Skeletal muscle cell (primary cell): ENCODE measurements at regions not wholly inside any gene's neighbourhood (a gene's known extent, or its start where the extent isn't known, plus 50 kb on each side); places are given as distances from the start of the nearest gene placed in this dataset.
"Not testable (repeated sequence)": the region's sequence is repeated elsewhere in the genome, so short reads cannot be mapped to it uniquely, and the experiment has no call there.

Experiments used
- DNase-seq: peaks from one replicate; pipeline ENCODE4 v3.0.0-alpha.2; 2010; ENCODE audit warnings: low read depth
- H3K4me3 ChIP-seq: 2 replicates; pipeline ENCODE4 v1.5.1; 2011; ENCODE audit warnings: low read depth, mild to moderate bottlenecking, control low read depth, low read length, moderate library complexity

DNA sequence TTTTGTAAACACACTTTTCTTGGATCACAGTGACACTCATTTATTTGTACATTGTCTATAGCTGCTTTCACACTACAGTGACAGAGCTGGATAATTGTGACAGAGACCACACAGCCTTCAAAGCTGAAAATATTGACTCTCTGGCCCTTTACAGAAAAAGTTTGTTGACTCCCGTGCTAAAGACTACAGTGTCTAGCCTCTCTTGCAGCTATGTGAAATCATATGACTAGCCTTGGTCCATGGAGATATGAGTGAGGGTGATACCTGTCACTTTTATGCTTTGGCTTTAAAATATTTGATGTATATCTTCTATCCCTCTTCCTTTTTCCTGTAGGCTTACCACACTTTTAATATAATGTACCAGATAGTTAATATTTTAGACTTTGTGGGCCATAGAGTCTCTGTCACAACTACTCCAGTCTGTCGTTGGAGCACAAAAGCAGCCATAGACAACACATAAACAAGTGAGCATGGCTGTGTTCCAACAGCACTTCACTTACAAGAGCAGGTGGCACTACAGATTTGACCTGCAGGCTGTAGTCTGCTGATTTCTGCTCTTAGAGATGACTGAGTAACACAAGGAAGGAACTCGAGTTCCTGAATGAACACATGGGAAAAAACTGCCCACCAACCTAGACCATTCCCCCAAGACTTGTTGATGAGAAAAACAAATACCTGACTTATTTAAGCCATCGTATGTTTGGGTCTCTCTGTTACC lies 73.5 kb upstream of the ANKRD55 start:
- no peak overlapping the region for H3K4me3 ChIP-seq
- no peak for DNase-seq

DNA sequence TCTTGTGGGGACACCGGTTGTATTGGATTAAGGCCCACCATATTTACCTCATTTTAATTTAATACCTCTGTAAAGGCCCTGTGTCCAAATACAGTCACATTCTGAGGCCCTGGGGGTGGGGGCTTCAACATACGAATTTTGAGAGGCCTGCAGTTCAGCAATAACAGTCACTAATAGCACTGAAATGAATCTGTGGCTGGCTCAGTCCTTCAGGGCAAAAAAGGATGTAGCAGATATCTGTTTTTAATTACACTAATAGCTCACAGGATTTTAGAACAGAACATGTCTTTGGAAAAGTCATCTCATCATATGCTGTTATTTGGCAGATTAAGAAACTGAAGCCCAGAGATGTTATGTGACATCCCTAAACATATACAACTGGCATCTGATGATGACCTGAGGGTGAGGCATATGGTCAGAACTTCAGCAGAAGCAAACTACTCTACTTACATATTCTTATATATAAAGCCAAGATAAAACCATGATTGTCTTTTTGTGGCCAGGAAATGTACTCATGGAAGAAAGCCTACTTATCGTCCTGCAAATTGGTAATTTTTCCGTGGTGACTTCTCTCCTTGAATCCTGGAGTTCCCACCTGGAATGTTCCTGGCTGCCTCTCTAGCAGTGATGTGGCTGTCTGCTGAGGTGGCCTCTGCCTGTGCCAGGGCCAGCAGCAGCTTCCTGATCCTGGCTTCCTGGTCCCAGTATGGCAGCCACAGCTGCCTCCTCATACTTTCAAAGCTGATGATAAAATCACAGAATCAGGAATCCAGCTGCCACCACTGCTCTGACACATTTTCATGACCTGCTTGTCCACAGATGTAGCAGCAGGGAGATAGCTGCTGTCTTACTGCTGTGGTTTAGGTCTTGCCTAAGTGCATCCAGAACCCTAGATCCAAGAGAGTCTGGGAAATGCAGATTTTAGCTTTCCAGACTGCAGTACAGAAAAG lies 72.1 kb upstream of the ANKRD55 start:
- no peak for DNase-seq
- no peak overlapping the region for H3K4me3 ChIP-seq

DNA sequence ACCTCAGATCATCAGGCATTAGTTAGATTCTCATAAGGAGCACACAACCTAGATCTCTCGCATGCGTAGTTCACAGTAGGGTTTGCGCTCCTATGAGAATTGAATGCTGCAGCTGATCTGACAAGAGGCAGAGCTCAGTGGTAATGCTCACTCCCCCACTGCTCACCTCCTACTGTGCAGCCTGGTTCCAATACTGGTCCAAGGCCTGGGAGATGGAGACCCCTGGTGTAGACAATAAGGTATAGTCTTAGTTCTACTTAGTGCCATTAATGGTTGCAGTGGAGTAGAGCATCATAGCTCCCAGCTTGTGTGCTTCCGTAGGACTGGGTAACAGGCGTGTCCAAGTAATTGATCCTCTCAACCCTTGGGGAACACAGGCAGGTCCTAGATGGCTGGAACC lies 70.4 kb upstream of the ANKRD55 start:
- H3K4me3 ChIP-seq = no peak overlapping the region
- DNase-seq = no peak

DNA sequence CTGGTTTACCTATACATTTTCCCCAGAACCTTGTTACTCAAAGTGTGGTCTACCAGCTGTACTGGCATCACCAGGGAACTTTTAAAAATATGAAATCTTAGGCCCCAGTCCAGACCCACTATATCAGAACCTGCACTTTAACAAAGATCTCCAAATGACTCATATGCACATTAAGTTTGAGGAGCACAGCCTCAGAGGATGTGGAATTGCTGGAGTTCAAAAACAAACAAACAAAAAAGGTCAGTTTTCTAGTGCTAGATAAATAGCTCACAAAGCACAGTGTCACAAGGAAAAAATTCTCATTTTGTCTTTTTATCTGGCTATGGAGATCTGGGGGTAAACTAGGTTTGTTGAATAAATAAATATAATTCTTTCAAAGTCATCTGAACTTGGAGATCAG lies 68.9 kb upstream of the ANKRD55 start:
- no peak overlapping the region for H3K4me3 ChIP-seq
- no peak for DNase-seq

DNA sequence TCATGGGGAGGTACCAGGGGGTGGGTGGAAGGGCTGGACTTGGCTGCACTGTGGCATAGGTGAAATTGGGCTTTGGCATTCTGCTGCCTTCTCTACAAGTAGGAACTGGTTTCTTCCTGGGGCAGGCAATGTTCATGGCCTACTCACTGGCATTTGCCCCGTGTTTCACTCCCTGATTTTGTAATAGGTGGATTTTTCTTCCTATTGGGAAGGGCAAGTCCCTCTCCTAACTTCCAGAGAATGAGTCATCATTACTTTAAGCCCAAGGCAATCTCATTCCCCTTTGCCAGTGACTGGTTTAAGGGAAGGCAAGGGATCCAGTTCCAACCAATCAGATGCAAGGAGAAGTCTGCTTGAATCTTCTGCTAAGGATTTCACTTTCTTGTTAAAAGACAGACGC lies 67.9 kb upstream of the ANKRD55 start:
- DNase-seq = no peak
- no peak overlapping the region for H3K4me3 ChIP-seq

DNA sequence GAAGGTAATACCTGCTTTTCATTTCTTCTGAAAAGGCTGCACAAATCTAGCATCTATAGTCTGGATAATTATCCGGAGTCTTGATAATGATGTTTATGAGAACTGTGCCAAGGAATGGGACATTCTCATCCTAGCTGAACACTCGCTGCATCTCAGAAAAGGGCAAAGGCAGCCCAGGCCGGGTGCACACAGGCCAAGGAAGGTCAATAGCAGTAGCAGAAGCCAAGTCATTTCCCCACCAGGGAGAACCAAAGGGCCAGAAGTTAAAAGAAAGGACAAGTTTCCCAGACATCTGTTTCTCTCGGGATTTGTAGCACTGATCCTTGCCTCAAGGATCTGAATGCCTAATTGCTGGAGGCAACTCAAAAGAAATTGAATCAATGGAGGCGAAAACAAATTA lies 66.1 kb upstream of the ANKRD55 start:
- no peak overlapping the region for H3K4me3 ChIP-seq
- DNase-seq = no peak

DNA sequence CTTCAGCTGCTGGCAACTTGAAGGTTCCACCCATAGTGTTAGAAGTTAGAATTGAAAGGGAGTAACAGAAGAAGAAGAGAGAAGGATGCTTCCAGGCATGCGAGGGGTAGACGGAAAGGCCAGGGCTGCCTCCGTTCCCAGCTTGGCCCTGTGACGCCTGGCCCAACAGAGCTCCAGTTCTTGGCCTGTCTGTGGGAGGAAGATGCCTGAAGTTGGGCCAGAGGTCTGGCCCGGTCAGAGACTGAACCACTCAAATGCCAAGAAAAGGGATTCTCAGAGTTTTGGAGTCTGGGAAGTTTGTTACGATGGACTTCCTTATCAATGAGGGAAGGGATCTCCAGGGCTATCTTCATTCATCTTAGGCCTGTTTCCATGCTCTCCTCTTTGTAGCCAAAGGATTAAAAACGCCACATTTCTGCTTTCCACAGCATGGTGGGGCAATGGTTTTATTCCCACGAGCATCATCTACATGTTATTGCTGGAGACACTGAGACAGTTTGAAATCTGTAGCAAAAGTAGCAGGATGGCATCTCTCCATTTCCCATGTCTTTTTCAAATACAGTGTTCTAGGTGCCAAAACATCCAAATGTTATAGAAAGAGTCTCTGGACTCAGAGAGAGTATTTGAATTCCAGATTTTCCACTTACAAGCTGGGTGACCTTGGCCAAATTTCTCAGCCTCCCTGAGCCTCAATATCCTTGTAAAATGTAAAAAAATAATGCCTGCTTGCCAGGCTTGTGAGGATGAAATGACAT lies 65.4 kb upstream of the ANKRD55 start:
- DNase-seq = no peak
- H3K4me3 ChIP-seq = no peak overlapping the region

DNA sequence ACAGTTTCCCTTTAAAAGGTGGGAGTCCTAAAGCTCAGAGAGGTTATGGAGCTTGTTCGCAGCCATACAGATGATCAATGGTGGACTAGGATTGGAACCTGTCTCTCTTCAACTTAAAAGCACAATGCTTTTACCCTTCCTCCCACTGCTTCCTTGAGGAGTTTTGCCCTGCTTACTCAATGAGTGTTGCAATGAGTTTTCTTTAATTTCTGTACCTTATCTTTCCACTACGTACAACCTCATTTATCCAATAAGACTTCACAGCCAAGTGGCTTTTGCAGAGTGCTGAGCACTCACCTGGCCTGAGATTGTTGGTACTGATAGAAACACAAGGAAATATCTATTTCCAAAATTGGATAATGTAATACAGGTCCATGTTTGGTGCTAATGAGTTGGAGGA lies 64.7 kb upstream of the ANKRD55 start:
- no peak overlapping the region for H3K4me3 ChIP-seq
- no peak for DNase-seq

DNA sequence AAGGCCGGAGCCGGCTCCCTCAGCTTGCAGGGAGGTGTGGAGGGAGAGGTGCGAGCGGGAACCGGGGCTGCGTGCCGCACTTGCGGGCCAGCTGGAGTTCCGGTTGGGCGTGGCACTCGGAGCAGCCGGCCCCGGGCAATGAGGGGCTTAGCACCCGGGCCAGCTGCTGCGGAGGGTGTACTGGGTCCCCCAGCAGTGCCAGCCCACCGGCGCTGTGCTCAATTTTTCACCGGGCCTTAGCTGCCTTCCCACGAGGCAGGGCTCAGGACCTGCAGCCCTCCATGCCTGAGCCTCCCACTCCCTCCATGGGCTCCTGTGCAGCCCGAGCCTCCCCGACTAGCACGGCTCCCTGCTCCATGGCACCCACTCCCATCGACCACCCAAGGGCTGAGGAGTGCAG lies 62.2 kb upstream of the ANKRD55 start:
- not testable (repeated sequence) for H3K4me3 ChIP-seq, DNase-seq

DNA sequence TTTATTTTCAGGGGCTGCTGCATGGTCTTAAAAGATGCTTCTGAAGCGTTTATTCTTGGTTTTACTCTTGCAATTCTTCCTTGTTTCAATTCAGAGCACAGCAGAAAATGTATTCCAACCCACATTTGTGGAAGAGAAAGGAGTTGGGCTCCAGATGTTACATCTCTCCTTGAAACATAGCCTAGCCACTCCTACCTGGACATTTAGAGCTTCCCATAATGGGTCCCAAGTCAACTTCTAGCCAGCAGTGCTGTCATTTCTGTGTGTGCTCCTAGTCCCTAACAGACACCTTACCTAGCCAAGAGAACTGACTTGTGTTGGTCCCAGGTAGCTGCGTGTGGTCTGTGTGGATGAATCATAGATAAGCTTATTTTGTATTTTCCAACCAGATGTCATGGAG lies 61.2 kb upstream of the ANKRD55 start:
- DNase-seq = no peak
- H3K4me3 ChIP-seq = no peak overlapping the region

DNA sequence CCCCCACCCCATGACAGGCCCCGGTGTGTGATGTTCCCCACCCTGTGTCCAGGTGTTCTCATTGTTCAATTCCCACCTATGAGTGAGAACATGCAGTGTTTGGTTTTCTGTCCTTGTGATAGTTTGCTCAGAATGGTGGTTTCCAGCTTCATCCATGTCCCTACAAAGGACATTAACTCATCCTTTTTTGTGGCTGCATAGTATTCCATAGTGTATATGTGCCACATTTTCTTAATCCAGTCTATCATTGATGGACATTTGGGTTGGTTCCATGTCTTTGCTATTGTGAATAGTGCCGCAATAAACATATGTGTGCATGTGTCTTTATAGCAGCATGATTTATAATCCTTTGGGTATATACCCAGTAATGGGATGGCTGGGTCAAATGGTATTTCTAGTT lies 59.7 kb upstream of the ANKRD55 start:
- not testable (repeated sequence) for DNase-seq, H3K4me3 ChIP-seq

DNA sequence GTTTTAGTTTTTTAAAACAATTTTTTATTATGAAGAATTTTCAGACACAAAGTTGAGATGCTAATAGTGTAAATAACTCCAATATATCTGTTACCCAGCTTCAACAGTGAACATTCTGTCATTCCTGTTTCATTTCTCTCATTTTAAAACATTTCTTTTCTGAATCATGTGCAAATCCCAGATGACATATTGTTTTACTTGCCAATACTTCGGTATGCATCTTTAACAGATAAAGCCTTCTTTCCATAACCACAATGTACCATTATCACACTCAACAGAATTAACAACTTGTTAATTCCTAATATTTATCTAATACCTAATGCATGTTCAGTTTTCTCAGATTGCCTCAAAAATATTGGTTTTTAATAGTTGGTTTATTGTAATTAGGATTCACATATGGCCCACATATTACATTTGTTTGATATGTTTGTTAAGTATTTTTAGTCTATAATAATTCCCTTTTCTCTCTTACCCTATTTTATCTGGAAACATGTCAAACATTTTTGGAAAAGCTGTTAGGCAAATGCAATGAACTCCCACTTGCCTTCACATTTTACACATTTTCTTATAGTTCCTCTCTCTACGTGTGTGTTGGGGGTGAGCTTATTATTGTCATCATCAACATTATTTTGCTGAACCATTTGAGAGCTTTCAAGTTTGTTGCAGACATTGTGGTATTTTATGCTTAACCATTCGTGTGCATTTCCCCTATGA lies 58.7 kb upstream of the ANKRD55 start:
- DNase-seq = no peak
- H3K4me3 ChIP-seq = no peak overlapping the region

DNA sequence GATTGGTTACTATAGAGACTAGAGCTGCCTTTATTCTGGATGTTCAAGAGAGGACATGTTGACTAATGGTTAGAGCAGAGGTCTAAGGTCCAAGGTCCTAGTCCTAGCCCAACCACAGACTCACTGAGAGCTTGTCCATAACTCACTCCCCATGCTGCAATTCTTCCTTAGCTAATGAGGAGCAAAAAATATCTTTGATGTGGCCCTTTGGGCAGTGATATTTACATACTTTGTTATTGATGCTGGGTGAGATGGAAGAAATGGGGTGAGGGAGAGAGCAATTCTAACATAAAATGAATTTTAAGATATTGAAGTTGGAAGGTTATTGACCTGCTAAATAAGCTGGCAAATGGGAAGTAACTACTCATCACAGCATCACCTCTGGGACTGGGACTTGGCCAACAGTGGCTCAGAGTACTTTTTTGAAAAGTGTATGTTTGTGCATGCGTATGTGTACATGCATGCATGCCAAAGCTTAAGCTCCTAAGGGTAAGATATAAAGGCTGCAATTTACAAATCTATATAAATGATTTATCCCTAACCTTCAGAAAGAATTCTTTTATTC lies 58.0 kb upstream of the ANKRD55 start:
- no peak overlapping the region for H3K4me3 ChIP-seq
- no peak for DNase-seq

DNA sequence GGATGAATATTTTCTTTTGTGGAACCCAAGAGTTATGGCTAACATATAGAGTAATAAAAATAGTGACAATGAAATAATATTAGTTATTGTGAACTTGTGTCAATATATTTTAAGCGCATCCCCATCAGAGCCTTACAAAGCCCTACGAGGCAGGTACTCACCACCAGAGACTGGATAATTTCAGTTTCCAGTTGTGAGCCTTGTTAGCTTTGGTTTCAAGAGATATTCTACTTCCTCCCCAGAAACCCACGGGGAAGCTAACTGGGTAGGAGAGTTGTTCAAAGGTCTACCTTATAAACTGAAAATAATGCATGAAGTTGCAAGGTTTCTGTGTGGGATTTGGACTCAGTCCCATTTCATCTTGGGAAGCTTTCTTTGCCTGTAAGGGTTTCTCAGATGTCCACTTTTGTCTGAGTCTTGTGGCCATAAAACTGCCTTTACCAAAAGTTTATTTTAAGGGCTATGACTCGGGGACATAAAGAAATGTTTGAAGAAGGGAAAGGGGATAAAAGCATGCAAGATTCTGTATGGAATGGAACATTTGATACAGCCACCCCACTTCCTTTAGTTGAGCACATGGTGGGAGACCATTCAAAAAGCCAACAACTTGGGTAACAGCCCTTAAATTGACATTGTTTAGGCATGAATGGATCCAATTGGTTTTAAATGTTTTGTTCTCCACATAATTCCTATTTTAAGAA lies 57.4 kb upstream of the ANKRD55 start:
- DNase-seq = no peak
- H3K4me3 ChIP-seq = no peak overlapping the region

DNA sequence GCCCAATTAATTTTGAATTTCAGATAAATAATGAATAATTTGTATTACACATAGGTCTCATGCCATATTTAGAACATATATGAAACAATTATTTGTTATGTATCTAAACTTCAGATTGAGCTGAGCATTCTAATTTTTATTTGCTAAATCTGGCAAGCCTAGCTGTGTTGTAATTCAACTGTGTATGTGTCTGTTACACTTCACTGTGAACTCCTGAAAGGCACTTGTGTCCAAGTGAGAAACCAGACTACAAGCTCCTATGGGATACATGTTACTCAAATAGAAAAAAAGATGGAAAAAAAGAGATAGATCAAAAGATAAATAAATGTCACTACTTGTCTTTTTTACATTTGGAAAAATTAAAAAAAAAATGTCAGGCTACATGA lies 56.5 kb upstream of the ANKRD55 start:
- DNase-seq = no peak
- no peak overlapping the region for H3K4me3 ChIP-seq

DNA sequence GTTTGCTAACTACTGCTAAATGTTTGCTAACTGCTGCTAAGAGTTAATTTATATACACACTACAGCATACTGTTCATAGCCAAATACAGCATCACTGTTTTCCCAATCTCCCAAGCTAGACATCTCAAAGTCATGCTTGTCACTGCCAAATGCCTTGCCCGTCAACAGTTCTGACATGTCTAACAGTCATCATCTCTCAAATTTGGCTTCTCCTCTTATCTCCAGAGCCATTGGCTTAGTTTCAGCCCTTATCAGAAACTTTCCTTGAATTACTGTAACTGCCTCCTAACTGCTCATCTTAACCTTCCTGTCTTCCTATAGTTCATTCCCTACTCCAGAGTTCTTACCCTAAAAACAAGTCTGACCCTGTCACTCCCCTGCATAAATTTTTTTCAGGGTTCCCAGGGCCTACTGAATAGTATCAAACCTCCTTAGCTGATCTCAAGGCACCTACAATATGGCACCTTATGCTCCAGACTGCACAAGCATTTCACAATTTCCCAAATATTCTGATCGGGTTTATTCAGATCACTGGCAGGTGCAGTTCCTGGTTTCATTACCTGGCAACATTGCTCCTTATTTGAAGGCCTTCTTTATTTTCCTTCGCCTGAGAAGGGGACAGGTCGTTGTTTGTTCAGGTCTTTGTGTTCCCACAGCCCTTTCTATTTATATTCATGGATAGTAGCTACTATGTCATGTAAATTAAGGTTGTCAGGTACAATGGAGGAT lies 55.9 kb upstream of the ANKRD55 start:
- DNase-seq = no peak
- H3K4me3 ChIP-seq = no peak overlapping the region

DNA sequence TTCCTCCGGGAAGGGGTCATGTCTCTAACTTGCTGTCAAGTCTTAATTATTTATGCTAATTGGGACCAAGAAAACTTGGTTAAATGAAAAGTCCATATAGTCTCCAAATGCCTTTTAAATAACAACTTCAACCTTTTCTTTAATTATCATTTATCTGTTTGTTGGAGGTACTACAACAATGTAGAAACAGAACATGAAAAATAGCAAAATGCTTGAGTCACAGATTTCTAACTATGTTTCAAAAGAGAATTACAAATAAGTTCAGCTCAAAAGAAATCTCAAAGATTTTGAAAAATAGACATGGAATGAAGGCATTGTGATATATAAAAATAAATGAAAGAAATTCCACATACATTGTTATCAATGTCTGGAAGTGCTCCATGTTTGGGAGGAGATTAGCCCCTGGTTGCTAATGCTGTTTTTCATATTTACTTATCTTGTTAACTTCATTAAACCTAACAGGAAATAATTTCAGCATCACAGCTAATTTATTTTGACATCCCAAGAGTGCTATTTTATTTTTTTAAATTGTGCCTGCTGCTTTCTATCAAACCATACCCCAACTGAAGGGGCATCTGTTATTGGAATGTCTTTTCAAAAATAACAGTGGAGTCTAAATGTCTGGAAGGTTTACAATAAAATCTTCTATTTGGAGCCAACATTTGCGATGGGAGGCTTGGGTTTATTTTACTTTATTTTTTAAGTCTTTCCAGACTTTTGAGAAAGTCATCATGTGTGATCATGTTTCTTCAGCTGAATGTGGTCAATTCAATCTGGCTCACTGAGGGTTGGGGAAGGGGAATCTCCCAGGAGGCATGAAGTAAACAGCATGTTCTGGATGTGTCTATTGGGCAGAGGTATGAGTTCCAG lies 53.1 kb upstream of the ANKRD55 start:
- no peak for DNase-seq

More for the DNA sequence above, 53.1 kb upstream of the ANKRD55 start:
- H3K4me3 ChIP-seq = no peak overlapping the region
